NCI-H2227 (cell line): ENCODE measurements at regions not wholly inside any gene's neighbourhood (a gene's known extent, or its start where the extent isn't known, plus 50 kb on each side); places are given as distances from the start of the nearest gene placed in this dataset.

Experiments used
- DNase-seq: peaks from one replicate; lab custom pipeline; 2025; ENCODE audit not compliant: unreplicated experiment; lab: John Stamatoyannopoulos, UW

GRCh38 chr11:41955635-41956400 lies 496.4 kb upstream of the LRRC4C start:
- no peak for DNase-seq

- no peak for DNase-seq
Observed at GRCh38 chr11:41963406-41963805, 504.0 kb upstream of the LRRC4C start.

GRCh38 chr11:41970681-41971080 lies 511.2 kb upstream of the LRRC4C start:
- no peak for DNase-seq

- DNase-seq: no peak
Observed at GRCh38 chr11:41971592-41971991, 512.1 kb upstream of the LRRC4C start.

- DNase-seq: no peak
Observed at GRCh38 chr11:41978945-41979344, 519.5 kb upstream of the LRRC4C start.

GRCh38 chr11:41980741-41981140 lies 521.3 kb upstream of the LRRC4C start:
- DNase-seq: no peak

- DNase-seq: no peak
Observed at GRCh38 chr11:41982276-41982675, 522.8 kb upstream of the LRRC4C start.

- DNase-seq: no peak
Observed at GRCh38 chr11:41982975-41983374, 523.5 kb upstream of the LRRC4C start.

- DNase-seq: no peak
Observed at GRCh38 chr11:41983475-41983874, 524.0 kb upstream of the LRRC4C start.

- DNase-seq: no peak
Observed at GRCh38 chr11:41984023-41984422, 524.6 kb upstream of the LRRC4C start.

- no peak for DNase-seq
Observed at GRCh38 chr11:41985799-41986198, 526.3 kb upstream of the LRRC4C start.

GRCh38 chr11:41988951-41989572 lies 529.6 kb upstream of the LRRC4C start:
- no peak for DNase-seq

- no peak for DNase-seq
Observed at GRCh38 chr11:41989823-41990380, 530.5 kb upstream of the LRRC4C start.

- no peak for DNase-seq
Observed at GRCh38 chr11:41996533-41996932, 537.1 kb upstream of the LRRC4C start.

- DNase-seq: no peak
Observed at GRCh38 chr11:41997844-41998401, 538.5 kb upstream of the LRRC4C start.

GRCh38 chr11:41999066-41999465 lies 539.6 kb upstream of the LRRC4C start:
- DNase-seq: no peak

- DNase-seq: no peak
Observed at GRCh38 chr11:42003801-42004200, 544.3 kb upstream of the LRRC4C start.

GRCh38 chr11:42006766-42007165 lies 547.3 kb upstream of the LRRC4C start:
- DNase-seq: no peak

- DNase-seq: no peak
Observed at GRCh38 chr11:42012271-42012670, 552.8 kb upstream of the LRRC4C start.

- DNase-seq: no peak
Observed at GRCh38 chr11:42013656-42014201, 554.3 kb upstream of the LRRC4C start.

GRCh38 chr11:42021911-42022310 lies 562.5 kb upstream of the LRRC4C start:
- DNase-seq: no peak

- DNase-seq: no peak
Observed at GRCh38 chr11:42023267-42023666, 563.8 kb upstream of the LRRC4C start.
